ENCODE measurements at regions not wholly inside any gene's neighbourhood (a gene's known extent, or its start where the extent isn't known, plus 50 kb on each side); places are given as distances from the start of the nearest gene placed in this dataset.

DNA sequence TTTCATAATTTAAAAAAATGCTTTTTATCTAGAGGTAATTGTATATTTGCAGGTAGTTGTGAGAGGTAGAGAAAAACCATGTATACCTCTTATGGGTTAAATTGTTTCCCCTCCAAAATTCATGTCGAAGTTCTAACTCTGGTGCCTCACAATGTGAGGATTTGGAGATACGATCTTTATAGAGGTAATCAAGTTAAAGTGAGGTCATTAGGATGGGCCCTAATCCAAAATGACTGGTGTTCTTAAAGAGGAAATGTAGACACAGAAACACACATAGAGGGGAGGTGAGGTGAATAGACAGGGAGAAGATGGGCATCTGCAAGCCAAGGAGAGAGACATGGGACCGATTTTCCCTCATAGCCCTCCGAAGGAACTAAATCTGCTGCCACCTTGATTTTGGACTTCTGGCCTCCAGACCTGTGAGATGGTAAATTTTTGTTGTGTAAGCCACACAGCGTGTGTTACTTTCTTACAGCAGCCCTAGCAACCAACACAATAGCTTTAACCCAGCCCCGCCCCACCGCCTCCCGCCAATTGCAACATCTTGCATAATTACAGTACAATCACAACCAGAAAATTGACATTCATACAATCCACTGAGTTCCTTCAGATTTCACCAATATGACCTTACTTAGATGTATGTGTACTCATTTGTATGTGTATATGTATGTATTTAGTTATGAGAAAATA lies 208.9 kb downstream of the MIB1 start:
- TF ChIP-seq, protein P1, sequence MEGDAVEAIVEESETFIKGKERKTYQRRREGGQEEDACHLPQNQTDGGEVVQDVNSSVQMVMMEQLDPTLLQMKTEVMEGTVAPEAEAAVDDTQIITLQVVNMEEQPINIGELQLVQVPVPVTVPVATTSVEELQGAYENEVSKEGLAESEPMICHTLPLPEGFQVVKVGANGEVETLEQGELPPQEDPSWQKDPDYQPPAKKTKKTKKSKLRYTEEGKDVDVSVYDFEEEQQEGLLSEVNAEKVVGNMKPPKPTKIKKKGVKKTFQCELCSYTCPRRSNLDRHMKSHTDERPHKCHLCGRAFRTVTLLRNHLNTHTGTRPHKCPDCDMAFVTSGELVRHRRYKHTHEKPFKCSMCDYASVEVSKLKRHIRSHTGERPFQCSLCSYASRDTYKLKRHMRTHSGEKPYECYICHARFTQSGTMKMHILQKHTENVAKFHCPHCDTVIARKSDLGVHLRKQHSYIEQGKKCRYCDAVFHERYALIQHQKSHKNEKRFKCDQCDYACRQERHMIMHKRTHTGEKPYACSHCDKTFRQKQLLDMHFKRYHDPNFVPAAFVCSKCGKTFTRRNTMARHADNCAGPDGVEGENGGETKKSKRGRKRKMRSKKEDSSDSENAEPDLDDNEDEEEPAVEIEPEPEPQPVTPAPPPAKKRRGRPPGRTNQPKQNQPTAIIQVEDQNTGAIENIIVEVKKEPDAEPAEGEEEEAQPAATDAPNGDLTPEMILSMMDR (IDR thresholded peaks at IDR 0.05) = no peak
- H3K27me3 ChIP-seq = no peaks in the 10 kb centered on the region
- ATAC-seq = no peak
- H3K36me3 ChIP-seq = no peaks in the 10 kb centered on the region
- H3K4me1 ChIP-seq = no peaks in the 10 kb centered on the region
- intact Hi-C loops (cut with DNase I) = loop anchor here in 1 of 2 donors (10.0 kb wide), 1 partner anchor 45 kb away; no protein-coding TSS in a partner anchor
- H3K27ac ChIP-seq = no peak overlapping the region
- H3K4me3 ChIP-seq = no peak overlapping the region
- DNase-seq = no peak
- H3K9me3 ChIP-seq = no peaks in the 10 kb centered on the region

DNA sequence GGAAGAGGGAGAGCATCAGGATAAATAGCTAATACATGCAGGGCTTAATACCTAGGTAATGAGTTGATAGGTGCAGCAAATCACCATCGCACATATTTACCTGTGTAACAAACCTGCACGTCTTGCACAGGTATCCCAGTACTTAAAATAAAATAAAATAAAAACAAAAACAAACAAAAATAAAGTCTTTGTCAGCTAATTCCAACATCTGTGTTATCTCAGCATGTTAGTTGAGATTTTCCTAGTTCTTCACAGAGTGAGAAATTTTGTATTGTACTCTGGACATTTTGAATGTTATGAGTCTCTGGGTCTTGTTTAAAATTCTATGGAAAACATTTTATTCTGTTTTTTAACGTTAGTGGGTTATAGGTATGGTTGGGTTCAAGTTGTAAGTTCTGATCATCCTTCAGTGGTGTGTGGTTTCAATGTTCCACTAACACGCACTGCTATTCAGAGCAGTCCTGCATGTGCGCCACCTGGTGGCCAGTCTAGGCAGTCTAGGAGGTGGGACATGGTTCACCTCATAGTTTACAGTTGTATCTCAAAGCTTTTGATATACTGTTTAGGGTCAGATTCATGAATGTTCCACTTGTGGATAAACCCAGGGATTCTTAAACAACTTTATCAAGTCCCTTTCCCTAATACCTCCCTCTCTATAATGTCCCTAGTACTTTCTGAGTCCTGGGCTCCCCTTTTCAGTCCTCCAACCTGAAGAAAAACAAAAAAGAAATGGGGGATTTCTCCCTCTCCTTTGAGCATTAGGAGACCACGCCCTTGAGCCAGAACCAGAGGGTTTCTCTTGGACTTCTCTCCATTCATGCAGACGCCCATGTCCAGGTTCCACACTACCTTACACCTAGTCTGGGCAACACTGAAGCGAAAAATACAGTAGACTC lies 213.4 kb upstream of the GATA6 start:
- TF ChIP-seq, protein P1 (IDR thresholded peaks at IDR 0.05) = peak; percentile 85 to 89
- intact Hi-C loops (cut with DNase I) = loop anchor here in 1 of 2 donors (10.0 kb wide), 1 partner anchor 51 kb away; no protein-coding TSS in a partner anchor
- H3K27ac ChIP-seq = no peak overlapping the region
- H3K27me3 ChIP-seq = no peaks in the 10 kb centered on the region
- H3K9me3 ChIP-seq = no peaks in the 10 kb centered on the region
- no peaks in the 10 kb centered on the region for H3K4me1 ChIP-seq
- no peak overlapping the region for H3K4me3 ChIP-seq
- no peaks in the 10 kb centered on the region for H3K36me3 ChIP-seq
- ATAC-seq (peak; percentile 98), DNase-seq (peak; percentile 49 to 94 (median 75))

DNA sequence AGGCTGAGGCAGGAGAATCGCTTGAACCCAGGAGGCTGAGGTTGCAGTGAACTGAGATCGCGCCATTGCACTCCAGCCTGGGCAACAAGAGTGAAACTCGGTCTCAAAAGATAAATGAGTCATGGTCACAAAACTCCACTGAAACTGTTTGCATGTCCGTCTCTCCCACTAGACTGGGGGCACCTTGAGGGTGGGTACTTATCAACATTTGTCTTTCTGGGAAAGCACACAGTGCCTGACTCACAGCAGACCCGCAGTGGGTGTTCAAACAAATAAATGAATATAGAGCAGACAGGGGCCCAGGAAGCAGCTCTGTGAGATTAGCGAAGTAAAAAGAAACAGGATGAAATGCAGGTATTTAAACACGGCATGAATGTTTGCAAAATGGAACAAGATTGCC lies 211.1 kb upstream of the GATA6 start:
- Histone ChIP-seq H3K4me1 (no peaks in the 10 kb centered on the region), H3K9me3 (no peaks in the 10 kb centered on the region), H3K36me3 (no peaks in the 10 kb centered on the region), H3K27me3 (no peaks in the 10 kb centered on the region), H3K4me3 (no peak overlapping the region), H3K27ac (no peak overlapping the region)
- DNase-seq (no peak), ATAC-seq (no peak)
- intact Hi-C loops (cut with DNase I) = loop anchor here in 1 of 2 donors (10.0 kb wide), 1 partner anchor 53 kb away; no protein-coding TSS in a partner anchor
- TF ChIP-seq, protein P1 (IDR thresholded peaks at IDR 0.05) = no peak

DNA sequence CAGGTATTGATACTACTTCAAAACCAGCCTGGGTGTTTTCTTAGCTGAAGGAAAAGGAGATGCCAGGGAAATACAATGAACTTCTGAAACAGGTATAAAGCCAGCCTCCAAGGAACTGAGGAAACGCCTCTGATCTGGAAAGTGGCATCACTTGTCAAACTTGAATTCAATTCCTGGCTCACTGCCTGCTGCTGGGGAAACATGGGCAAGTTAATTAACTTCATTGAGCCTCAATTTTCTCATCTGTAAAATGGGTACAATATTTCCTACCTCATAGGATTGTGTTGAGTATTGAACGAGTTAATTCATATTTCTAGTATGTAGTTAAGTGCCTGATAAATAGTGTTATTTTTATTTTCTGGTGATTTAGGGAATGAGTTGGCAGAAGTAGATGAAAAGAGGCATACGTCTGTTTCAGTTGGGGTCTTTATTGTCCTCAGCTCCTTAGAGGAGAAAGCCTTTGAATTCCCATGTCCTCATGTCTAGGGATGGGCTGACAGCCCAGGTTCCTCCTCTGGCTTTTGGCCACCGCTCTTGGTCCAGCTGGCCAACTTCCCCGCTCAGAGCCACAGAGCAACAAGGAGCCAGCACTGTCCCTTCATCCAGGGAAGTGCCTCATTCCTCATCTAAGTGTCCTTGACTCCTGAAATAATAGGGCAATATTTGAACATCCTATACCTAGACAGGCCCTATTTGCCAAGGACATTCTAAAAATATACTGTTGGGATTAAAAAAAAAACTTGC lies 210.5 kb upstream of the GATA6 start:
- no peak overlapping the region for H3K4me3 ChIP-seq
- TF ChIP-seq, protein P1 (IDR thresholded peaks at IDR 0.05) = no peak
- H3K4me1 ChIP-seq = no peaks in the 10 kb centered on the region
- DNase-seq (no peak), ATAC-seq (no peak)
- intact Hi-C loops (cut with DNase I) = loop anchor here in 1 of 2 donors (10.0 kb wide), 1 partner anchor 54 kb away; no protein-coding TSS in a partner anchor
- no peaks in the 10 kb centered on the region for H3K9me3 ChIP-seq
- H3K27me3 ChIP-seq = no peaks in the 10 kb centered on the region
- no peaks in the 10 kb centered on the region for H3K36me3 ChIP-seq
- H3K27ac ChIP-seq = no peak overlapping the region

All from left lung (tissue), 4 donors.